K562 (cell line): ENCODE measurements at regions not wholly inside any gene's neighbourhood (a gene's known extent, or its start where the extent isn't known, plus 50 kb on each side); places are given as distances from the start of the nearest gene placed in this dataset.

Source experiments
- CBX5 ChIP-seq: IDR thresholded peaks from 2 replicates; pipeline ENCODE4 v1.6.1; 2014; ENCODE audit warnings: low read depth, borderline replicate concordance
- CBX8 ChIP-seq: fragments of 200-600 bp; sonication (generic); IDR thresholded peaks from 2 replicates; pipeline ENCODE4 v1.6.1; 2012; ENCODE audit warnings: borderline replicate concordance, mixed run types, low read depth, mild to moderate bottlenecking, moderate library complexity, mixed read lengths, low read length, control low read depth, inconsistent platforms; ENCODE audit not compliant: poor library complexity, severe bottlenecking; ENCODE audit errors: extremely low read depth
- CHD2 ChIP-seq: IDR thresholded peaks from 2 replicates; pipeline ENCODE4 v1.6.1; 2011; ENCODE audit warnings: low read depth, low read length
- EP300 ChIP-seq: IDR thresholded peaks from 2 replicates; pipeline ENCODE4 v1.6.1; 2012; ENCODE audit warnings: low read length, improper control_type of control experiment
- GTF2F1 ChIP-seq: IDR thresholded peaks from 2 replicates; pipeline ENCODE4 v1.6.1; 2011; ENCODE audit warnings: low read depth, low read length, improper control_type of control experiment
- HDAC2 ChIP-seq: fragments of 450-650 bp; IDR thresholded peaks from 2 replicates; pipeline ENCODE4 v1.6.1; 2016; ENCODE audit warnings: mild to moderate bottlenecking
- MAFK ChIP-seq: IDR thresholded peaks from 2 replicates; pipeline ENCODE4 v1.6.1; 2011; ENCODE audit warnings: low read length, improper control_type of control experiment
- MYC ChIP-seq, 2 experiments: fragments of 250-450 bp in 1 of 2; sonication (Bioruptor Pico) in 1 of 2; IDR thresholded peaks; 2 replicates each; pipeline versions ENCODE4 v1.5.1 to v1.6.1; 2012 to 2021; ENCODE audit warnings: low read depth in 2 of 2, borderline replicate concordance in 1 of 2, improper control_type of control experiment in 1 of 2, low read length in 1 of 2, mild to moderate bottlenecking in 1 of 2, moderate library complexity in 1 of 2
- NRF1 ChIP-seq, 2 experiments: fragments of 450-650 bp; IDR thresholded peaks in 1 of 2; conservative IDR thresholded peaks in 1 of 2; 2 replicates each; pipeline ENCODE4 v1.6.1; 2014; ENCODE audit warnings: mild to moderate bottlenecking in 2 of 2
- SMAD2 ChIP-seq: fragments of 150-350 bp; IDR thresholded peaks from 2 replicates; pipeline ENCODE4 v1.6.1; 2014; ENCODE audit warnings: low read depth, mild to moderate bottlenecking, low read length
- SP1 ChIP-seq: sonication (generic); formaldehyde crosslinking; IDR thresholded peaks from 2 replicates; pipeline ENCODE4 v1.8.1; 2022; ENCODE audit warnings: mild to moderate bottlenecking, missing genetic modification reagents
- ZFP91 ChIP-seq: sonication (generic); formaldehyde crosslinking; IDR thresholded peaks from 2 replicates; pipeline ENCODE4 v1.8.0; 2022; ENCODE audit warnings: mild to moderate bottlenecking, missing genetic modification reagents
- ZNF174 ChIP-seq: fragments of 250-450 bp; sonication (Bioruptor Pico); IDR thresholded peaks from 2 replicates; pipeline ENCODE4 v1.4.0; 2020; ENCODE audit warnings: mild to moderate bottlenecking
- TF ChIP-seq, protein P1 (sequence below), 3 experiments: IDR thresholded peaks in 2 of 3; conservative IDR thresholded peaks in 1 of 3; 2 replicates each; pipeline ENCODE4 v1.5.1; 2011 to 2012; ENCODE audit warnings: low read length in 3 of 3, mild to moderate bottlenecking in 3 of 3, control low read depth in 2 of 3, improper control_type of control experiment in 1 of 3, inconsistent platforms in 1 of 3, low read depth in 1 of 3, mixed read lengths in 1 of 3, moderate library complexity in 1 of 3; ENCODE audit not compliant: insufficient read depth in 2 of 3

DNA sequence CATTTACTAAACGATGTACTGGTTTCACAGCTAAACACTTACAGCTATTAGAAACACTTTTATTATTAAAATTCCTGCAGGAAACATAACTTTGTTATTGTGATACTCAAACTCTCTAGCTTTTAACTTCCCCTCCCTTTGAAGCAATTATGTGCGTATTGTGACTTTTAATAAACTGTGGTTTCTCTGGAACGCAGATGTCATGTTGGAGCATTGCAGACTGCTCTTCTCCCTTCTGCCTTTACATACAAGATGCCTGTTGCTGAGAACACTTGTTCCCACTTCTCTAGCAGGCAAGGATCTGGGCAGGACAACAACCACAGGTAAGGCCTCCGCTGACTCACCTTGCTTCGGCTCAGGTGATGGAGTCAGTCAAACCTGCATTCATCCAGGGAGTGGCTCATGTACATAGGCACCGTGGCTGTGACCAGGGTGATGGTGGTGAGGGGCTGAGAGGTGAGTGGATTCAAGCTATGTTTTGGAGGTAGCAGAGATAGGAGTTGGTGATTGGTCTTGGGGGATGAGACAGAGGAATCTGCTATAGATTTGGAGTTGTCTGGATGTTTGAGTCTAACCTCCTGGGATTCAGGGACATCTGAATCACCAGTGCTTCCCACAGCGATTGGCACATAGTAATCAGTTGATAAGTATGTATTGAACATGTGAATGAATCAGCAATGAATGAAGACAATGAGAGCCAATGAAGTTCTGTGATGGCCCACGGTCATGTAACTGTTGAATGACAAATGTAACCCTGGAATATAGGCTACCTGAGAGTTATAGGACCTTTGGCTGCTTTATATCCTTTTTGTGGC is 106.0 kb downstream of the ADAMTS15 start:
- TF ChIP-seq SP1 (CRISPR knock-in tag) (no peak), CBX5 (no peak), EP300 (no peak), GTF2F1 (no peak), HDAC2 (no peak), MYC (IDR thresholded peaks at IDR 0.05; ENCODE audit: low read depth, low read length) (no peak), MYC (CRISPR knock-in tag; IDR thresholded peaks at IDR 0.05; ENCODE audit: borderline replicate concordance, low read depth) (no peak), MAFK (no peak), CBX8 (no peak), NRF1 (conservative IDR thresholded peaks at IDR 0.05 in 1 of 2, IDR thresholded peaks at IDR 0.05 in 1 of 2) (no peak), SMAD2 (no peak), CHD2 (no peak), ZNF174 (CRISPR knock-in tag) (no peak), ZFP91 (no peak)
- TF ChIP-seq, protein P1, sequence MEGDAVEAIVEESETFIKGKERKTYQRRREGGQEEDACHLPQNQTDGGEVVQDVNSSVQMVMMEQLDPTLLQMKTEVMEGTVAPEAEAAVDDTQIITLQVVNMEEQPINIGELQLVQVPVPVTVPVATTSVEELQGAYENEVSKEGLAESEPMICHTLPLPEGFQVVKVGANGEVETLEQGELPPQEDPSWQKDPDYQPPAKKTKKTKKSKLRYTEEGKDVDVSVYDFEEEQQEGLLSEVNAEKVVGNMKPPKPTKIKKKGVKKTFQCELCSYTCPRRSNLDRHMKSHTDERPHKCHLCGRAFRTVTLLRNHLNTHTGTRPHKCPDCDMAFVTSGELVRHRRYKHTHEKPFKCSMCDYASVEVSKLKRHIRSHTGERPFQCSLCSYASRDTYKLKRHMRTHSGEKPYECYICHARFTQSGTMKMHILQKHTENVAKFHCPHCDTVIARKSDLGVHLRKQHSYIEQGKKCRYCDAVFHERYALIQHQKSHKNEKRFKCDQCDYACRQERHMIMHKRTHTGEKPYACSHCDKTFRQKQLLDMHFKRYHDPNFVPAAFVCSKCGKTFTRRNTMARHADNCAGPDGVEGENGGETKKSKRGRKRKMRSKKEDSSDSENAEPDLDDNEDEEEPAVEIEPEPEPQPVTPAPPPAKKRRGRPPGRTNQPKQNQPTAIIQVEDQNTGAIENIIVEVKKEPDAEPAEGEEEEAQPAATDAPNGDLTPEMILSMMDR (IDR thresholded peaks at IDR 0.05 in 2 of 3, conservative IDR thresholded peaks at IDR 0.05 in 1 of 3; ENCODE audit: insufficient read depth in 2 of 3, low read depth in 1 of 3, low read length in 3 of 3), result no peak
